Glutamatergic neuron (in vitro differentiated cells): ENCODE measurements at regions not wholly inside any gene's neighbourhood (a gene's known extent, or its start where the extent isn't known, plus 50 kb on each side); places are given as distances from the start of the nearest gene placed in this dataset.

Source experiments
- DNase-seq: peaks from one replicate; pipeline ENCODE4 v3.0.0; 2022
- H3K27ac Mint-ChIP-seq: one replicate; pipeline ENCODE4 v1.8.0; 2020; ENCODE audit warnings: mild to moderate bottlenecking, mixed read lengths, inconsistent platforms; ENCODE audit not compliant: unreplicated experiment
- H3K27me3 Mint-ChIP-seq: one replicate; pipeline ENCODE4 v1.8.0; 2020; ENCODE audit warnings: mild to moderate bottlenecking, moderate library complexity, mixed read lengths, inconsistent platforms; ENCODE audit not compliant: unreplicated experiment
- H3K36me3 Mint-ChIP-seq: one replicate; pipeline ENCODE4 v1.8.0; 2020; ENCODE audit warnings: mild to moderate bottlenecking, mixed read lengths, inconsistent platforms; ENCODE audit not compliant: unreplicated experiment
- H3K4me1 Mint-ChIP-seq: one replicate; pipeline ENCODE4 v1.8.0; 2020; ENCODE audit warnings: mild to moderate bottlenecking, low read depth, mixed read lengths, inconsistent platforms; ENCODE audit not compliant: unreplicated experiment
- H3K4me3 Mint-ChIP-seq: one replicate; pipeline ENCODE4 v1.8.0; 2020; ENCODE audit warnings: mild to moderate bottlenecking, mixed read lengths, inconsistent platforms; ENCODE audit not compliant: unreplicated experiment
- H3K9me3 Mint-ChIP-seq: one replicate; pipeline ENCODE4 v1.8.0; 2020; ENCODE audit warnings: mild to moderate bottlenecking, moderate library complexity, mixed read lengths, inconsistent platforms; ENCODE audit not compliant: unreplicated experiment
- TF ChIP-seq, protein P1 (sequence below): fragments of 200-600 bp; sonication (generic); IDR thresholded peaks from one replicate; pipeline ENCODE4 v1.5.0; 2021; ENCODE audit not compliant: partially characterized antibody, unreplicated experiment

DNA sequence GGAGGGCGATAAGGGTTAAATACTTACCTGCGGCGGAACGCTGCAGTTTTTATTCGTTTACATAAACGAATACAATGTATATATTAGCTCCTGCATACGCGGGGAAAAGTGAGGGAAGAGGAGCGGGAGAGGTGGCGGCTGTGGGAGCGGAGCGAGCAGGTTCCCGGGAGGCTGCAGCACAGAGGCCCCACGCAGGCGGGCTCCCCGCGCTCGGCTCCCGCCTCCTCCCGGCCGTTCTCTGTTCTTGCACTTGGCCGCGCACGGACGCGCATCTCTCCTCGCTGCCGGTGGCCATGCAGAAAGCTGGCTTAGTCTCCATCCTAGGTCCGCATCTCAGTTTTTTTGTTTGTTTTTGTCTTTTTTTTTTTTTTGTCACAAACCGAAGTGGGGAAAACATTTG is 340.4 kb upstream of the FAT1 start:
- H3K27ac Mint-ChIP-seq = no peak overlapping the region
- TF ChIP-seq, protein P1, sequence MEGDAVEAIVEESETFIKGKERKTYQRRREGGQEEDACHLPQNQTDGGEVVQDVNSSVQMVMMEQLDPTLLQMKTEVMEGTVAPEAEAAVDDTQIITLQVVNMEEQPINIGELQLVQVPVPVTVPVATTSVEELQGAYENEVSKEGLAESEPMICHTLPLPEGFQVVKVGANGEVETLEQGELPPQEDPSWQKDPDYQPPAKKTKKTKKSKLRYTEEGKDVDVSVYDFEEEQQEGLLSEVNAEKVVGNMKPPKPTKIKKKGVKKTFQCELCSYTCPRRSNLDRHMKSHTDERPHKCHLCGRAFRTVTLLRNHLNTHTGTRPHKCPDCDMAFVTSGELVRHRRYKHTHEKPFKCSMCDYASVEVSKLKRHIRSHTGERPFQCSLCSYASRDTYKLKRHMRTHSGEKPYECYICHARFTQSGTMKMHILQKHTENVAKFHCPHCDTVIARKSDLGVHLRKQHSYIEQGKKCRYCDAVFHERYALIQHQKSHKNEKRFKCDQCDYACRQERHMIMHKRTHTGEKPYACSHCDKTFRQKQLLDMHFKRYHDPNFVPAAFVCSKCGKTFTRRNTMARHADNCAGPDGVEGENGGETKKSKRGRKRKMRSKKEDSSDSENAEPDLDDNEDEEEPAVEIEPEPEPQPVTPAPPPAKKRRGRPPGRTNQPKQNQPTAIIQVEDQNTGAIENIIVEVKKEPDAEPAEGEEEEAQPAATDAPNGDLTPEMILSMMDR = no peak
- peaks cover 4% of the 10 kb centered on the region for H3K4me1 Mint-ChIP-seq

DNA sequence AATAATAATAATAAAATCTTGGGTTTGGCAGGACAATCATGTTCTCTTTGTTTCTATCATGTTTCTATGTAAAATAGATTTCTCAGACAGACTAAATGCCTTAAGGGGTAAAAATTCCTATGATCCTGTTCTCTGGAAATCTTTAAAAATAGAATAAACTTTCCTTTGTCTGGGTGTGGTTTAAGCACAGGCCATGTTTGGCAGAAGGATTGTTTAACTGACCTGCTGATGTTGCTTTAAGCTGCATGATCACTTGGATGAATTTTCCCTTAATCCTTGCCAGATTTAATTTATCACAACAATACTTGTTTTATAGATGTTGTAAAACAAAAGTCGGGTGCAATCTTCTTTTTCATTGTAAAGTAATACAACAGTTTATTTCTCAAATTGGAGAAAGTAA is 341.7 kb upstream of the FAT1 start:
- Mint-ChIP-seq H3K36me3 (no peaks in the 10 kb centered on the region), H3K9me3 (no peaks in the 10 kb centered on the region), H3K27ac (no peak overlapping the region), H3K27me3 (no peaks in the 10 kb centered on the region), H3K4me1 (no peaks in the 10 kb centered on the region), H3K4me3 (no peak overlapping the region)
- TF ChIP-seq, protein P1 = no peak
- no peak for DNase-seq

More for the DNA sequence above, 340.4 kb upstream of the FAT1 start:
- H3K9me3 Mint-ChIP-seq = no peaks in the 10 kb centered on the region
- DNase-seq = no peak
- no peak overlapping the region for H3K4me3 Mint-ChIP-seq
- H3K27me3 Mint-ChIP-seq = peaks cover 3% of the 10 kb centered on the region
- no peaks in the 10 kb centered on the region for H3K36me3 Mint-ChIP-seq

- DNase-seq = no peak
- no peaks in the 10 kb centered on the region for H3K27me3 Mint-ChIP-seq
- H3K27ac Mint-ChIP-seq = no peak overlapping the region
- H3K4me3 Mint-ChIP-seq = no peak overlapping the region
- no peaks in the 10 kb centered on the region for H3K36me3 Mint-ChIP-seq
- no peaks in the 10 kb centered on the region for H3K4me1 Mint-ChIP-seq
- TF ChIP-seq, protein P1 = no peak
- no peaks in the 10 kb centered on the region for H3K9me3 Mint-ChIP-seq
Measured at GRCh38 chr4:187065806-187066205, 342.1 kb upstream of the FAT1 start.

DNA sequence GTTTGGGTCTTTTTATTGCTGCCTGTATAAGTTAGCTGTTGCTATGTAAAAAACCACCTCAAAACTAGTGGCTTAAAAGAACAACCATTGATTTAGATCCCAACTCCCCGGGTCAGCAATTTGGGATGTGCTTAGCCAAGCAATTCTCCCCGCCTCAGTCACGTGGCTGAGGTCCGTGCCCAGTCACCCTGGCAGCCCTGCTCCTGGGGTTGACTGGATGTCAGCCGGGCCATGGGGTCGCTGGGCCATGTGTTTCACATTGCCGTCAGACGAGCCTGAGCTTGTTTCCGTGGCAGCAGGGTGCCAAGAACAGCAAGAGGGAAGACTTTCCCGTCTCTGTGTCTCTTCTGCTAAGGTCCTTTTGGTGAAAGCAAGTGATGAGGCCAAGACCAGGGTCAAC is 345.7 kb upstream of the FAT1 start:
- Mint-ChIP-seq H3K4me3 (no peak overlapping the region), H3K9me3 (peaks cover 4% of the 10 kb centered on the region), H3K36me3 (no peaks in the 10 kb centered on the region), H3K27me3 (peaks cover 3% of the 10 kb centered on the region), H3K4me1 (peaks cover 4% of the 10 kb centered on the region), H3K27ac (no peak overlapping the region)
- no peak for DNase-seq
- TF ChIP-seq, protein P1 = no peak

DNA sequence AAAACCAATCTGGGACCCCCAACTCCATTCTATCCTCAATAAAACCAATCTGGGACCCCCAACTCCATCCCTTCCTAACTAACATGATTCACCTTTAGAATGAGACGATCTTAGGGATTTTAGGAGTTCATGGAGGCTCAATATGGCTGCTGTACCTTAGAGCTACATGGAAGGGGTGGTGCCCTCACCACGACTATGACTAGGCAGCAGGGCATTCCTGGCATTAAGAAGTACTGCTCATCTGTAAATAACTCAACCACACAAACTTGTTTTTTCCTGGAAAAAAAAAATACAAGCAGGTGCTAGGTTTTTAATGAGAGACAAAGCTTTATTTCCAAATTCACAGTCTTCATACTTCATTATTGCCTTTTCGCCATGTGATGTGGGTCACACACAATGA is 346.5 kb upstream of the FAT1 start:
- Mint-ChIP-seq H3K4me3 (no peak overlapping the region), H3K27ac (no peak overlapping the region), H3K36me3 (no peaks in the 10 kb centered on the region), H3K27me3 (peaks cover 3% of the 10 kb centered on the region), H3K9me3 (peaks cover 4% of the 10 kb centered on the region), H3K4me1 (peaks cover 4% of the 10 kb centered on the region)
- no peak for DNase-seq
- TF ChIP-seq, protein P1 = no peak
